ENCODE measurements at regions not wholly inside any gene's neighbourhood (a gene's known extent, or its start where the extent isn't known, plus 50 kb on each side); places are given as distances from the start of the nearest gene placed in this dataset.

- no peak for DNase-seq
Observed at GRCh38 chr5:6059137-6059800, 319.1 kb downstream of the MED10 start.

- no peak for DNase-seq
Observed at GRCh38 chr5:6058055-6058715, 320.2 kb downstream of the MED10 start.

GRCh38 chr5:6056280-6056679, 322.1 kb downstream of the MED10 start:
- no peak for DNase-seq

- no peak for DNase-seq
Observed at GRCh38 chr5:6049662-6050061, 328.7 kb downstream of the MED10 start.

- no peak for DNase-seq
Observed at GRCh38 chr5:6048746-6049145, 329.6 kb downstream of the MED10 start.

- DNase-seq = no peak
Observed at GRCh38 chr5:6046296-6046967, 331.9 kb downstream of the MED10 start.

- no peak for DNase-seq
Observed at GRCh38 chr5:6043491-6044310, 334.6 kb downstream of the MED10 start.

GRCh38 chr5:6041977-6042550, 336.3 kb downstream of the MED10 start:
- no peak for DNase-seq

- DNase-seq = no peak
Observed at GRCh38 chr5:6039111-6039510, 339.2 kb downstream of the MED10 start.

GRCh38 chr5:6036006-6036405, 342.3 kb downstream of the MED10 start:
- no peak for DNase-seq

GRCh38 chr5:6029811-6030271, 348.5 kb downstream of the MED10 start:
- no peak for DNase-seq

GRCh38 chr5:6026766-6027406, 351.5 kb downstream of the MED10 start:
- DNase-seq = no peak

- DNase-seq = no peak
Observed at GRCh38 chr5:6019612-6020011, 358.7 kb downstream of the MED10 start.

- no peak for DNase-seq
Observed at GRCh38 chr5:6013506-6013905, 364.8 kb downstream of the MED10 start.

GRCh38 chr5:6011199-6011598, 367.1 kb downstream of the MED10 start:
- no peak for DNase-seq

GRCh38 chr5:6006838-6007314, 371.5 kb downstream of the MED10 start:
- no peak for DNase-seq

GRCh38 chr5:6003040-6003825, 375.1 kb downstream of the MED10 start:
- DNase-seq = no peak

GRCh38 chr5:6000867-6001266, 377.5 kb downstream of the MED10 start:
- DNase-seq = no peak

GRCh38 chr5:5995819-5996218, 382.5 kb downstream of the MED10 start:
- DNase-seq = no peak

GRCh38 chr5:5986492-5987178, 391.7 kb downstream of the MED10 start:
- no peak for DNase-seq

- no peak for DNase-seq
Observed at GRCh38 chr5:5985332-5985731, 393.0 kb downstream of the MED10 start.
